GM18520 (cell line): ENCODE measurements at regions not wholly inside any gene's neighbourhood (a gene's known extent, or its start where the extent isn't known, plus 50 kb on each side); places are given as distances from the start of the nearest gene placed in this dataset.
A peak's percentile ranks its signal among the peaks of the same experiment; 100 is the strongest.

ENCODE experiments used
- ATAC-seq: cut with Tn5 transposase; IDR thresholded peaks from one replicate; pipeline ENCODE4 v1.9.1; 2021; ENCODE audit not compliant: unreplicated experiment

GRCh38 chr10:94183666-94184264 lies 179.0 kb downstream of the NOC3L start:
- peak; percentile 64 for ATAC-seq

DNA sequence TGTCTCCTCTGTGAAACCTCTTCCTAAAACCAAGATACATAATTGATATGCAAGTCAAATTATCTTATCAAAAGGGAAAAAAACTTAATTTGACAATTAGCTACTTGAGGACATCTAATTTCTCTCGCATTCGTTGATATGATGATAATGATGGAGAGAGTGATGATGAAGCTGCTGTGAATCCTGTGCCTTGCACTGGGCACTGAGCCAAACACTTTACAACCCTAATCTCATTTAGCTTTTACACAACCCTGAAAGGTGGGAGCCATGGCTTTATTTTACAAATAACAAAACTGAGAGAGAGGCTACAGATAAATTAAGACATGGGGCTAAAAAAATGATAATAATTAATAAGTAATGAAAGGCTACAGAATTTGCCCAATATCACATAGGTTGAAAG lies 176.0 kb downstream of the NOC3L start:
- ATAC-seq: no peak

DNA sequence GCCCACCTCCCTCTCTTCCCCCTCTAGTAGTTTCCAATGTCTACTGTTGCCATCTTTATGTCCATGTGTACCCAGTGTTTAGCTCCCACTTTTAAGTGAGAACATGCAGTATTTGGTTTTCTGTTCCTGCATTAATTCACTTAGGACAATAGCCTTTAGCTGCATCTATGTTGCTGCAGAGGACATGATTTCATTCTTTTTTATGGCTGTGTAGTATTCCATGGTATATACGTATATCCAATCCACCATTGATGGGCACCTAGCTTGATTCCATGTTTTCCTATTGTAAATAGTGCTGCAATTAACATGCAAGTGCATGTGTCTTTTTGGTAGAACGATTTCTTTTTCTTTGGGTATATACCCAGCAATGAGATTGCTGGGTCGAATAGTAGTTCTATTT lies 170.4 kb downstream of the NOC3L start:
- no peak for ATAC-seq

DNA sequence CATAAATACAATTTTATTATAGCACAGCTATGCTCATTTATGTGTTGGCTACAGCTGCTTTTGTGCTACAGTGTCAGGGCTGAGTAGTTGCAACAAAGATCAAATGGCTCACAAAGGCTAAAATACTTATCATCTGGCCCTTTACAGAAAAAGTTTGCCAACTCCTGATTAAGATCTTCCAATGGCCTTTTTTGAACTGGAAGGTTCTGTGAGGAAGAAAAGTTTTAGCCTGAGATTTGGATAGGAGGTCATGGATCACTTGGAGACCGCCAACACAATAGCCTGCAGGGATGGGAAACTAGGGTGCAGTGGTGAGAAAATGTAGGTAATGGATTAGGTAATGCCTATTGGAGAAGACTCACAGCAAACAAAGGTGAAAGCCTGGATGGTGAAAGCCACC lies 169.8 kb downstream of the NOC3L start:
- ATAC-seq: no peak

DNA sequence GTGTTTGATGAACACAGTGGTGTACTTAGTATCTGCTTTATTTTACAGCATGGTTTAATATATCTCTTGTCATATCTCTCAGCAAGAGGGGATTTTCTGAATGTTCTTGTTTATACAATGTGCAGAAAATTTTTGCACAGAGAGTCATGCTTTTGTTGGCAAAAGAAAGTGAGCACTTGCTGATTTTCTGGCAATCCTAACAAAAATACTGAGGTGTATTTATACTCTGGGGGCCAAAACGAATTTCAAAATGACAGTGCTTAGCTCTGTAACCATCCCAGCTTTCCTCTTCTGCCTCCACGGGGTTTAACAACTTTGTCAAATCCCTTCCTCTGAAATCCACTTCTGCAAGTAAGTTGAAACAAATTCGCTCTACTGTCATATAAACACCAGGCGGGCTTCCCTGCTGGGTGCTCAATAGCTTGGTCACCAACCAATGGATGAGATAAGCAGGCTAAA lies 169.2 kb downstream of the NOC3L start:
- ATAC-seq: no peak

GRCh38 chr10:94194256-94194655 lies 168.5 kb downstream of the NOC3L start:
- no peak for ATAC-seq

- ATAC-seq: no peak
Measured at GRCh38 chr10:94197241-94197640, 165.5 kb downstream of the NOC3L start.

DNA sequence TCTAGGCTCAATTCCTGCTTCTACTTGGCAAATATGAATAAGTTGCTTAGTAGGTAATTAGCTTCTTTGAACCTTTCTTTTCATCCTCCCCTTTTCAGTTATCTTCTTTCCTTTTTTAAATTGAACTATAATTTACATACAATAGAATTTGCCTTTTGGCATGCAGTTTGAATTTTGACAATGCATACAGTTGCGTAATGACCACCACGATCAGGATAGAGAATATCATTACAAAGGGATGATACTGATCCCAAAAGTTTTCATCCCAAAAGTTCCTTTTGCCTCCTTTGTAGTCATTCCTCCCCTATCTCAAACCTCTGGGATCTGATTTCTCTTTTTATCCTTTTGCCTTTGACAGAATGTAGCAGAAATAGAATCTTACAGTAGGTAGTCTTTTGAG lies 164.4 kb downstream of the NOC3L start:
- no peak for ATAC-seq

GRCh38 chr10:94199565-94199964 lies 163.2 kb downstream of the NOC3L start:
- no peak for ATAC-seq

- no peak for ATAC-seq
Measured at GRCh38 chr10:94200146-94200837, 162.4 kb downstream of the NOC3L start.

DNA sequence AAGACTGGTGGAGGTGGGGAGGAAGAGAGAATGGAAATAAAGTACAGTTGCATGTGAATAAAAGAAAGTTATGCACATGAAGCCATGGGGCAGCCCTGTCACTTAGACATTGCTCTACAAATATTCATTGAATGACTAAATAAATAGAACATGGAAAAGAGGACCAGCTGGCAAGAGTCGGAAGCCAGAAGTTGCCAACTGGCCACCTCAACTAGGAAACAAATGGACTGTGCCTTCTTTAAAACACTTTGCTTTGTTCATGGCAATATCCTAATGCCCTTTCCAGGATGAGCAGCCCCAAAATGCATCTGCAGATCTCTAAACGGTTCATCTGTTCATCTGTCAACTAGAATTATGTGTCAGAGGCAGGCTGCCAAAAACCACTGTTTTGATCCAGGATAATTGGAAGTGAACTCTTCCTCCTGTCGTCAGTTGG lies 157.3 kb downstream of the NOC3L start:
- ATAC-seq: no peak

GRCh38 chr10:94206176-94206575 lies 156.6 kb downstream of the NOC3L start:
- ATAC-seq: no peak

GRCh38 chr10:94208315-94208714 lies 154.4 kb downstream of the NOC3L start:
- ATAC-seq: no peak

GRCh38 chr10:94210440-94211168 lies 152.1 kb downstream of the NOC3L start:
- ATAC-seq: no peak

DNA sequence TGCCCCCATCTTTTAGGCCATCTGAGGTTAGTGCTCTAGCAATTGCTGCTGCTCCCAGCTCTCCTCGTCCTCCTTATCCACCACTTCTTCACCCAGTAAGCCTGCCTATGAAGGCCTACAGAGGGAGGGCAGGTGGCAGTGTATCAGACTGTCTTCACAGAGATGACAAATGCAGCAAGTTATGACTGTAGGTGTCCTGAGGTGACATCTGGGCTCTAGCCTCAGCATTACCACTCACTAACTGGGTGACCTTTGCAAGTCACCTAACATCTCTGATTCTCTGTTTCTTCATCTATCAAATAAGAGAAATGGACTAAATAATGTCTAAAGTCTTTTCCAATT lies 151.6 kb downstream of the NOC3L start:
- no peak for ATAC-seq

- ATAC-seq: no peak
Measured at GRCh38 chr10:94213001-94213530, 149.7 kb downstream of the NOC3L start.

DNA sequence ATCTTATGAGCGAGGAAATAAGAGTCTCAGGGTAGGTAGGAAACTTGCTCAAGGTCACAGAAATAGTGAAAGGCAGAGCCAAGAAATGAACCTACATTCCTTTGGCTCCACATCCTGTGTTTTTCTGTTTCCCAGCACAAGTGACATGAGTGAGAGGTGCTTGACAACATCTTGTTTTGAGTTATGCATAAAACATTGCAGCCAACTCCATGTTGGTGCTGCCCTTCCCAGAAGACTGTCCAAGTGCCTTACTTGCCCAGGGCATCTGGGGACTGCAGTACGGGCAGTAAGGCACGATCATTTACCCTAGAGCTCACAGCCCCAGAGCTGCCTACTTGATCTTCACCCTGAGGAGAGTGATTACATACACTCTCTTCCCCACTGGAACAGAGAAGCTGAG lies 148.8 kb downstream of the NOC3L start:
- no peak for ATAC-seq

- ATAC-seq: no peak
Measured at GRCh38 chr10:94214481-94214893, 148.3 kb downstream of the NOC3L start.

DNA sequence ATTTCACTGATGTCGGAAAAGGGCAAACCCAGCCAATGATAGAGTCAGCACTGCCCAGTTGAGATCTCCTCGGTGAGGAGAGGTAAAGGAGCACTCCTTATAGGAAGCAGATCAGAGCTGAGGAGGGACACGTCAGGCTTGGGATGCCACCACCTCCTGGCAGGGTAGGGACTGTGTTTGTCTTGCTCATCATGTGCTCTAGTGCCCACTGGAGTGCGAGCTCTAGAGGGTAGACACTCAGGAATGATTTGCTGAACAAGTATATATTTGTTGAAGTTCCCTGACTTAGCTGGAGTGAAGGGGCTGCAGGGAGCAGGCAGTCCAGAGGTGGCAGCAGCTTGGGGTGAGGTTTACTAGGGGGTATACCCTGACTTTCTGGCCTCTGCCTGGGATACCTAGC lies 146.5 kb downstream of the NOC3L start:
- no peak for ATAC-seq

DNA sequence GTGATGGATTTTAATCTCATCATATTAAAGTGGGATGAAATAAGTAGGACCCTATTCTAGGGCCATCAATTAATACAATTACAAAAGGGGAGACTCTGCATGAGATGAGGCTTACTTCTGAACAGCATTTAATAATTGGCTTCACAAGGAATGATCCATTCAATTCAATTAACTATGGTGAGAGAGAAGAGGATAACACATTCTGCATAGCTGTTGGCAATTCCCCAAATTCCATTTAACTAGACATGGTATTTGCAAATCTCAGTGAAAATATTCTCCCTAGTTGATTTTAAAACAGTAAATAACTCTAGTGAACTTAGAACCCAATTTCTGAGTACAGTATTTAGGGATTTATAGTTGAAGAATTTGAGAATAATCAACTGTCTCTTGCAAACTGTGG lies 145.3 kb downstream of the NOC3L start:
- ATAC-seq: no peak

- ATAC-seq: no peak
Measured at GRCh38 chr10:94218493-94219183, 144.1 kb downstream of the NOC3L start.
